Spleen (tissue), 11 donors: ENCODE measurements at regions not wholly inside any gene's neighbourhood (a gene's known extent, or its start where the extent isn't known, plus 50 kb on each side); places are given as distances from the start of the nearest gene placed in this dataset.
"Not testable (repeated sequence)": the region's sequence is repeated elsewhere in the genome, so short reads cannot be mapped to it uniquely, and the experiment has no call there.

Source experiments
- DNase-seq: peaks from one replicate; pipeline ENCODE4 v3.0.0-alpha.2; 2020
- H3K27ac ChIP-seq, 8 donors: fragments of 200-600 bp; sonication (generic) in 7 of 8; 1 replicate in 4 of 8; 2 replicates in 4 of 8; pipeline versions ENCODE4 v1.5.0 to v1.8.0; 2016 to 2021; ENCODE audit warnings: inconsistent platforms in 4 of 8, mild to moderate bottlenecking in 4 of 8, moderate library complexity in 1 of 8
- H3K27me3 ChIP-seq, 7 donors: fragments of 200-600 bp; sonication (generic) in 6 of 7; replicated peaks in 1 of 7; 1 replicate in 4 of 7; 2 replicates in 3 of 7; pipeline versions ENCODE4 v1.5.0 to v1.8.0; 2016 to 2021; ENCODE audit warnings: inconsistent platforms in 3 of 7, mild to moderate bottlenecking in 1 of 7
- H3K36me3 ChIP-seq, 6 donors: fragments of 200-600 bp; sonication (generic) in 5 of 6; 1 replicate in 4 of 6; 2 replicates in 2 of 6; pipeline versions ENCODE4 v1.5.0 to v1.8.0; 2016 to 2021; ENCODE audit warnings: inconsistent platforms in 2 of 6
- H3K4me1 ChIP-seq, 6 donors: fragments of 200-600 bp; sonication (generic) in 5 of 6; 1 replicate in 3 of 6; 2 replicates in 3 of 6; pipeline versions ENCODE4 v1.5.0 to v1.8.0; 2016 to 2021; ENCODE audit warnings: inconsistent platforms in 3 of 6
- H3K4me3 ChIP-seq, 8 donors: fragments of 200-600 bp; sonication (generic) in 7 of 8; 1 replicate in 4 of 8; 2 replicates in 4 of 8; pipeline versions ENCODE4 v1.5.0 to v1.8.0; 2016 to 2021; ENCODE audit warnings: inconsistent platforms in 4 of 8, mild to moderate bottlenecking in 4 of 8, moderate library complexity in 2 of 8
- H3K9me3 ChIP-seq, 8 donors: fragments of 200-600 bp; sonication (generic) in 7 of 8; 1 replicate in 4 of 8; 2 replicates in 4 of 8; pipeline versions ENCODE4 v1.5.0 to v1.8.0; 2016 to 2021; ENCODE audit warnings: inconsistent platforms in 4 of 8
- CTCF ChIP-seq, 11 experiments: fragments of 200-600 bp in 7 of 11; fragments of 450-650 bp in 4 of 11; sonication (generic) in 4 of 11; IDR thresholded peaks in 8 of 11; conservative IDR thresholded peaks in 3 of 11; 1 replicate in 7 of 11; 2 replicates in 4 of 11; pipeline versions ENCODE4 v1.4.0 to v1.8.0; 2016 to 2021; ENCODE audit warnings: antibody characterized with exemption in 11 of 11, inconsistent platforms in 4 of 11, mild to moderate bottlenecking in 1 of 11
- POLR2A ChIP-seq, 3 donors: fragments of 450-650 bp; IDR thresholded peaks; one replicate each; pipeline ENCODE4 v1.5.1; 2017; ENCODE audit warnings: antibody characterized with exemption in 3 of 3, mild to moderate bottlenecking in 1 of 3
- POLR2AphosphoS5 ChIP-seq, 3 donors: sonication (generic); formaldehyde crosslinking; IDR thresholded peaks; one replicate each; pipeline ENCODE4 v1.5.1; 2017; ENCODE audit warnings: antibody characterized with exemption in 3 of 3
- WGBS, 5 donors: extraction: QIAGEN DNeasy Blood & Tissue Kit in 3 of 5; methylation state at CpG; one replicate each; pipeline versions ENCODE4 v1.1.5 to v1.1.7; 2013 to 2018; 5-methylcytosine and 5-hydroxymethylcytosine counted together
- intact Hi-C: fragments of 100-400 bp; cut with DNase I; formaldehyde crosslinking; loops from one replicate; pipeline ENCODE4 v1.15.0; 2023; ENCODE audit warnings: low total_unique reads
- donor health status: healthy with polysubstance abuse.
- donor health status: DM: no; HTN: no; CAD: no; lungs with moderate emphysema.
- donor health status: DM: no; HTN: no; CAD: no.
- donor health status: Bipolar disorder and iron deficiency.
- donor health status: healthy.
- donor health status: DM: no; HTN: no; CAD: no.
- donor health status: DM: yes; HTN: yes; CAD: no.

- intact Hi-C loops = no loop called here
- no peaks in the 10 kb centered on the region for H3K27me3 ChIP-seq
- no peak for TF ChIP-seq POLR2A (IDR thresholded peaks at IDR 0.05)
- TF ChIP-seq CTCF (IDR thresholded peaks at IDR 0.05 in 8 of 11, conservative IDR thresholded peaks at IDR 0.05 in 3 of 11) = no peak
- TF ChIP-seq POLR2AphosphoS5 (IDR thresholded peaks at IDR 0.05) = no peak
- peaks cover 0 to 10% (median 0%) of the 10 kb centered on the region in 8 donors for H3K9me3 ChIP-seq
- WGBS, 5 donors = 58 to 80% (median 71%) methylated on average over 3 of the region's 3 CpGs
- peaks cover 0 to 36% (median 7%) of the 10 kb centered on the region in 6 donors for H3K4me1 ChIP-seq
- H3K4me3 ChIP-seq = no peak overlapping the region
- H3K27ac ChIP-seq = peak overlapping the region in 4 of 8 donors; percentile 19 to 65 (median 54)
- H3K36me3 ChIP-seq = no peaks in the 10 kb centered on the region
- no peak for DNase-seq
These were observed 195.1 kb downstream of the TXNL1 start for GRCh38 chr18:56443166-56443907.

- H3K9me3 ChIP-seq, H3K36me3 ChIP-seq, H3K27ac ChIP-seq, H3K4me1 ChIP-seq, H3K27me3 ChIP-seq, intact Hi-C loops, DNase-seq, H3K4me3 ChIP-seq: not testable (repeated sequence)
- 84 to 98% (median 95%) methylated on average over 2 of the region's 2 CpGs for WGBS, 5 donors
These were observed 199.9 kb downstream of the TXNL1 start for GRCh38 chr18:56438480-56438879.

GRCh38 chr18:56436651-56437050 lies 201.7 kb downstream of the TXNL1 start:
- no peak overlapping the region for H3K4me3 ChIP-seq
- TF ChIP-seq POLR2AphosphoS5 (IDR thresholded peaks at IDR 0.05) = no peak
- no peak for TF ChIP-seq CTCF (IDR thresholded peaks at IDR 0.05 in 8 of 11, conservative IDR thresholded peaks at IDR 0.05 in 3 of 11)
- TF ChIP-seq POLR2A (IDR thresholded peaks at IDR 0.05) = no peak

GRCh38 chr18:56433919-56434318 lies 204.5 kb downstream of the TXNL1 start:
- no peak for DNase-seq
- TF ChIP-seq POLR2AphosphoS5 (IDR thresholded peaks at IDR 0.05) (no peak), CTCF (IDR thresholded peaks at IDR 0.05 in 8 of 11, conservative IDR thresholded peaks at IDR 0.05 in 3 of 11) (no peak), POLR2A (IDR thresholded peaks at IDR 0.05) (no peak)
- no peak overlapping the region for H3K4me3 ChIP-seq
- H3K4me1 ChIP-seq = no peaks in the 10 kb centered on the region
- no peaks in the 10 kb centered on the region for H3K36me3 ChIP-seq
- intact Hi-C loops = no loop called here
- H3K9me3 ChIP-seq = no peaks in the 10 kb centered on the region
- no peak overlapping the region for H3K27ac ChIP-seq
- WGBS, 5 donors = 69 to 84% (median 75%) methylated on average over 3 of the region's 3 CpGs
- H3K27me3 ChIP-seq = no peaks in the 10 kb centered on the region

More at GRCh38 chr18:56436651-56437050, 201.7 kb downstream of the TXNL1 start:
- DNase-seq = no peak
- Histone ChIP-seq H3K36me3 (no peaks in the 10 kb centered on the region), H3K4me1 (no peaks in the 10 kb centered on the region), H3K9me3 (no peaks in the 10 kb centered on the region), H3K27me3 (no peaks in the 10 kb centered on the region), H3K27ac (no peak overlapping the region)
- 59 to 92% (median 60%) methylated on average over 1 of the region's 1 CpG for WGBS, 5 donors
- intact Hi-C loops = no loop called here
